ELF-1 (cell line): ENCODE measurements at regions not wholly inside any gene's neighbourhood (a gene's known extent, or its start where the extent isn't known, plus 50 kb on each side); places are given as distances from the start of the nearest gene placed in this dataset.

Source experiments
- DNase-seq: peaks from one replicate; pipeline ENCODE4 v3.0.0-alpha.2; 2016; ENCODE audit warnings: low read depth, low spot score

- no peak for DNase-seq
These were observed 242.2 kb downstream of the B3GLCT start for GRCh38 chr13:31441800-31442510.

DNA sequence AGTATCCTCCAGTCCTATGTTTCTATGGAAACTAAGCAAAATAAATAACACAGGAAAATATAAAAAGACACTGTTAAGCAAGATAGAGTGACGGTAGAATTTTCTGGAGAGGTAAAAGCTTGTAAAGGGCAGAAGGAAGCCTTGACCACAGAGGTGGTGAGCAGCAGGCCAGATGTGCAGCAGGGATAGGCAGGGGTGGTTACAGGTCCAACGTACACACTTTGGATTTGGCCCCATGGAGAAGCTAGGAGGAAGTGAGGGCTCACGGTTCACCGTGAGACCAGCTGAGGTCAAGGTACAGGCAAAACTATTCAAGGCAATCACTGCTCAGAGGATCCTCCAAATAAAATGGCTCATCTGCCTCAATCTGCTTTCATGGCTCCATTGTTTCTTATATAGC is 242.8 kb downstream of the B3GLCT start:
- no peak for DNase-seq

DNA sequence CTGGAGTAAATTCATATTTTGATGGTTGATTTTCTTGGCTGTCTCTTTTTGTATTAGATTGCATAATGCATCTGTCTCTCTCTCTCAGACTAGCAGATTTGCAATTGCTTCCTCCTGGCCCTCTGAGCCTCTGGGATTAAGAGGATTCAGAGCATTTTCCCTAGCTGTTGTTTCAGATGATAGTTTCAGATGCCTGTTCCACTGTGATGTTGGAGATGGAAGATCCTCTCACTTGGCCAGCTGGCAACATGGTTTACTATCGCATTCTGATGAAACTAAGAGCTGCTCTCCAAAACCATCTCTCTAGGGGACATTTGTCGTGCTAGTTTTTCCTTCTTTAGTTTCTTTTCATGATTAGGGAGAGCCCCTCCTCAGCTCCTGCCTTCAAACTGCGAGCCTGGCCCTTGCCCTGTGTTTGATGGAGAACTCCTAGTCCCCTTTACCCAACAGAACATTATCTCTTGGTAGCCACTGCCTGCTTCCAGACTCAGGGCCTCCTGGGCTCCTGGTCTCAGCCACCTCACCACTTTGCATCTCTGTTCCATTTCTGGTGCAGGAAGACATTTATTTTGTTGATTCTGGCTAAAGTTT is 244.6 kb downstream of the B3GLCT start:
- no peak for DNase-seq

DNA sequence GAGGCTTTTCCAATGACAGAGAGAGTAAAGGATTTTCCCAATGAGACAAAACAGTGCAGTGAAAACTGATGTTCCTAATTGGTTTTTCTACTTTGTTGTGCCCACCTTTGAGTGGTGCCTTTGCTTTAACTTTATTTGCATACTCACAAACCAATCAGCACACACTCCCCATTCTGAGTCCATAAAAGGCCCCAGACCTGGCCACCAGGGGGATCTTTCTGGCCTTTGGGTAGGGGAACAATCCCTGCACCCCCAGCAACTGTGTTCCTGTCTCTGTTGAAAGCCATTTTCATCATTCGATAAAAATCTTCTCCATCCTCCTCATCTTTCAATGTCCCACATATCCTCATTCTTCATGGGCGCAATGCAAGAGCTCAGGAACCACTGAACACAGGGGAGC is 252.8 kb downstream of the B3GLCT start:
- DNase-seq = no peak

- no peak for DNase-seq
These were observed 255.8 kb downstream of the B3GLCT start for GRCh38 chr13:31455581-31455980.

DNA sequence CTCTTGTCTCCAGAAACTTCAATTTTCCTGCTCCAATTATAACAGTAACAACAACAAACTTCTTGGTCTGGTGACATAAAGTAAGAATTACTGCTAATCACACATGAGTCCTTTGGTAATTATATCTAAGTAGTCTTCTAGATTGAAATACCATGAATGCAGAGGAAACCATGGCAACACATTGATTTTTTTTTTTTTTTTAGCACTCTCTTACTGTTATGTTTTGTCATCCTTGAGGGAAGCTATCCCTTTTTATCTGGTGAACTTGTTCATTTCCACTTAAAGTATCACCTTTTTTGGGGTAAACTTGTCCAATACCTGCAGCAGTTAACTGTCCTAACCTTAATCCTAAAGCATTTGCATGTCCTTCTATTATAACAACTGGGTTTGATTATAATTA is 256.3 kb downstream of the B3GLCT start:
- DNase-seq = no peak

- DNase-seq = no peak
These were observed 260.3 kb downstream of the B3GLCT start for GRCh38 chr13:31460061-31460460.

- no peak for DNase-seq
These were observed 262.1 kb downstream of the B3GLCT start for GRCh38 chr13:31461923-31462322.

DNA sequence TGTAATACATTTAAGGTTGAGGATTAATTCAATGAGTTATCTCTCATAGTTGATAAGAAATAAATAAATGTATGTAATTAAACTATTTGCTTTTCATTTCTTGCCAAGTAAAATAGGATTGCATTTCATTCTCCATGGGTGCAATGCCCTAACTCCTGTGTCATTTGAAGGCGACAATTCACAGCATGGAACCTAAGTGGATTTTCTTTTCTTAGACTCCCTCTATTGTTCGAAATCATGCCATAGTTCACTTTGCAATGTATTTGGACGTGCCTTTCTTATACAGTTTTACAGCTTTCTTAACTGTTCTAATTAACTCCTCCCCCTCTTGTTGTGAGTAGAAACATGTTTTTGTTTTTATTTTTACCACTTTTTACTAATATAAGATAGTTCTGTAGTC is 263.0 kb downstream of the B3GLCT start:
- no peak for DNase-seq

DNA sequence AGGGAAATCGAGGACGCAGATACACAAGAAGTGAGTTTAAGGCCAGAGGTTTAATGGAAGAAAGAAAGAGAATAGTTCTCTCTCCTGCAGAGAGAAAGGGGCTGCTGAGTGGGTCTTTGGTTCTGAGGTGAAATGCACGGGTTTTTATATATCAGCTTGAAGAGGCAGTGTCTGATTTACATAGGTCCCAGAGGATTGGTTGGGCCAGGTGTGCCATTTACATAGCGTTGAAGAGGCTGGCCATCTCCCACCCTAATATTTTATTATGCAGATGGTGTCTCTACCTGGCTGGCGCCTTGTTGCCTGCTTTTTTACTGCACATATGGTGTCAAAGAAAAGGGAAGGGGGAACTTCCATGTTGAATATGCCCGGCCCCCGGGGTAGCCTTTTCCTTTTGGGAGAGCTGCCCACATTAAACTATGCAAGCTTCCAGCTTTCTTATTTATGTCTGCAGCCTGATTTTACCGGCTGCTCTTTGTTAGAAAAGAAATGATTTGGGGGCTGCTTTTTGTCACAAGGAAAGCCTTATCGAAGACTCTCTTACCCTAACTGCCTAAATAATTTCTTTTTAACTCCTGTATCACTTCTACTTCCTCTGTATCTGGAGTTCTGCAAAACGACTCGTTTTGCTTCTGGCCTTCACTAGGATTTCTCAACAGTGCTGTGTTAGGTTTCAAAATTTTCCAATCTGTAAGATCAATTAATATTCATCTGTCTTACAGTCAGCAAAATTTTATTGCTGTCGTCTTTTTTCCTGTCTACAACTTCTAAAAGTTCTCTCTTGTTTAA is 268.5 kb downstream of the B3GLCT start:
- DNase-seq = no peak

DNA sequence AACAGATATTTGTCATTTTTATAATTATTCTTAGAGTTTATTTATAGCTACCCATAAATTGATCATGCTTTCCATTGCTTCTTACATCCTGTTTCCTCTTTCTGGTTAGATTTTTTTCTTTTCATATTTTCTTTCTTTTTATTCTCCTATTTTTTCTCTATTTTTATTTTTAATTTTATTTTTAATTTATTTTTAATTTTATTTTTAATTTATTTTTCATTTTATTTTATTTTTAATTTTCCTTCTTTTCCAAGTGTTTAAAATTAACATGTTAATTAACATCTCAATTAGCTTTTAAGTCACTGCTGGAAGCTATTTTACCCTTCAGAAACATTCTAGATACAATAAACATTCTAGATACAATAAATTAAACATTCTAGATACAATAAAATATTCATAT is 269.6 kb downstream of the B3GLCT start:
- DNase-seq = no peak

DNA sequence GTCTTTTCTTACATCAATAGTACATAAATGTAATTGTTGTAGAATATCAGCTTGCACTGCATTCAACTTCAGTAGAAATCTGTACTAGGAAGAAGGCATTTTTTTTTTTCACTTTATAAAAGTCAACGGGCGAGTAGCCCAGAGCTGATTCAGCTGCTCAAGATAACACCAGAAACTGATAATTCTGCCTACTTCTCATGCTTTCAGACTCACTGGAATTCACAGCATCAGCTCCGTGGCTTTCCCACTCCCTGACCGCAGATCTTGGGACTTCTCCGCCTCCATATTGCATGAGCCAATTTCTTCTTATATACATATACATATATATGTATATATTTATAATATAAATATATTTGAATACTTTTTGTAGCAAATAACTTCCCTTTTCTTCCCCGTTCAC is 263.1 kb upstream of the RXFP2 start:
- no peak for DNase-seq

GRCh38 chr13:31476753-31477152 is 262.6 kb upstream of the RXFP2 start:
- DNase-seq = no peak

DNA sequence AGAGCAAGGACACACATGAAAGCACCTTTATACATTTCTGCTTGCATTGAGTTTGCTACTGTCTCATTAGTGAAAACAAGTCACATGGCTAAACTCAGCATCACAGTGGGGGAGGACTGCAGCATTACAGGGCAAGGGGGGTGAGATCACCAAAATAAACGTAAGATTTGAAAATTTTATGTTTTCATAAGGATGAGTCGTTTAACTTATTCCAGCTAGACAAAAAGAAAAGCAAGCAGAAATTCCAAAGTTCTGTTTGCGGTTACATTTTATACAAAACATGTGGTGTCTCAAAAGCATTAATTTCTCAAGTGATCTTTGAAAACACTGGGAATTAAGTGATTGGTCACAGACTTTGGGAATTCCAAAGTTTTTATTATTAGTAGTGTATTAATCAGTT is 261.4 kb upstream of the RXFP2 start:
- DNase-seq = no peak

DNA sequence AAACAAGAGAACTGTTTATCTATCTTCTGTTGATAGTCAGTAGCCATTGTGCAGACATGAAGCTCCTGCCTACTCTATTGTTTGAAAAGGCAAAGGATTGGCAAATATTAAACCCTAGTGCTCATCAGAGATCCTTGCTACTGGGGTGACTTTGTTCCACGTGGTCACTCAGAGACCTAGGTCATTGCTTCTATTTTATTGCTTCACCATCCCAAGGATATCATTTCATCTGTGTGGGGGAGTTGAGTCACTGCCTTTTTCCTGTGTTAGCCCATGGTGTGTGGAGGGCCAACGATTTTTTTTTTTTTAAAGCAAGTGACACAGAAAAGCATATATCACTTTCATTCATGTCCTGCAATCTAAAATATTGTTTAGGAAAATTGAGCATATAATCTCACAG is 254.1 kb upstream of the RXFP2 start:
- no peak for DNase-seq

DNA sequence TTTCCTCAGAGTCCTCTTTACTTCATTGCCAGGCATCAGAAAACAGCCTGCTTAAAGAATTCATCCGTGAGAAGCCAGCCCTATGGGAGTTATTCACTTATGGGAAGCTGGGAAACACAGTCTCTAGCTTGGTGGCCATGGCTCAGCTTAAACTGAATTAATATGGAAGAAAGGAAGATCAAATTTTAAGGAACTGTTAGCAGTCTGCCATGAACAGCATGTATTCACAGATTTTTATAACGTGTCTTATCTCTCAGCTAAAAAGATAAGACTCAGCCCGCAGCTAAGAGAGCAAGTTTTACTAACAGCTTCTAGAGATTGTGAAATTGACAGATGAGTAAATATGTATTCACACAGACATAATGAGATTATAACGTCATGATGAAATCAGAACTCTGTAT is 253.7 kb upstream of the RXFP2 start:
- no peak for DNase-seq

- DNase-seq = no peak
These were observed 244.0 kb upstream of the RXFP2 start for GRCh38 chr13:31495336-31495735.

DNA sequence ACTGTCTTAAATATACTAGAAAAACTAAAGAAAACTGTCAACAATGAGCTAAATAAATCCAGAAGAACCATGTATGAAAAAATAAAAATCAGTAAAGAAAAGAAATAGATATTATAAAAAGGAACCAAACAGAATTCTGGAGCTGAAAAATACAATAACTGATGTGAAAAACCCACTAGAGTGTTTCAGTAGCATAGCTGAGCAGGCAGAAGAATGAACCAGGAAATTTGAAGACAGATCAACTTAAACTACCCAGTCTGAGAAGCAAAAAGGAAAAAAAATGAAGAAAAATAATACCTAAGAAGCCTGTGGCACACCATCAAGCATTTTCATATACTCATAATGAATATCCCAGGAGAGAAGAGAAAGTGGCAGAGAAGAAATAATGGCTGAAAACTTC is 240.1 kb upstream of the RXFP2 start:
- no peak for DNase-seq

DNA sequence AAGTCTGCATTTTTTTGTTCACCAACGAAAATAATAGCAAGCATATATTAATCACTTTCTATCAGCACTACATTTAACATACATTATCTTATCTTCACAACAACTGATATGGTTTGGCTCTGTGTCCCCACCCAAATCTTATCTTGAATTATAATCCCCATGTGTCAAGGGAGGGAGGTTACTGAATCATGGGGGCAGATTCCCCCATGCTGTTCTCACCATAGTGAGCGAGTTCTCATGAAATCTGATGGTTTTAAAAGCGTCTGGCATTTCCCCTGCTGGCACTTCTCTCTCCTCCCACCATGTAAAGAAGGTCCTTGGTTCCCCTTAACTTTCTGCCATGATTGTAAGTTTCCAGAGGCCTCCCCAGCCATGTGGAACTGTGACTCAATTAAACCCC is 235.7 kb upstream of the RXFP2 start:
- DNase-seq = no peak

GRCh38 chr13:31504918-31505317 is 234.4 kb upstream of the RXFP2 start:
- no peak for DNase-seq

GRCh38 chr13:31512331-31512730 is 227.0 kb upstream of the RXFP2 start:
- no peak for DNase-seq

- no peak for DNase-seq
These were observed 224.4 kb upstream of the RXFP2 start for GRCh38 chr13:31514932-31515331.

DNA sequence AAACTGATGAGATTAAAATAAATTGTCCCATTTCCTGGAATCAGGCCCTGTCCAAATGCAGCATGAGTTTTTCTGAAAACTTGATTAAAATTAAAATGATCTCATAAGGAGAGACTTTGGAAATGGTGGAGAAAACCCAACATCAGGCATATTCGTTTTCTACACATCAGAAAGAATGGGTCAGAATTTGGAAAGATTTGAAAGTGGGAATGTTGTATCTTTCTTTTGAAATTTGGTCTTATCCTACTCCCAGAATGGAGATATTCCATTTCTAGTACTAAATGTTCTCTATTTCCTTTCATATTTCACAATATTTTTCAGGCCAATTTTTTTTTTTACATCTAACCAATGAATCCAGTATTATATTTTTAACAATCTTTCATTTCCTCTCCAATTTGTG is 223.9 kb upstream of the RXFP2 start:
- no peak for DNase-seq
